NT2/D1 (cell line): ENCODE measurements at regions not wholly inside any gene's neighbourhood (a gene's known extent, or its start where the extent isn't known, plus 50 kb on each side); places are given as distances from the start of the nearest gene placed in this dataset.

Experiments
- SUZ12 ChIP-seq: IDR thresholded peaks from 2 replicates; pipeline ENCODE4 v1.6.1; 2011; ENCODE audit not compliant: insufficient read length, insufficient read depth; ENCODE audit errors: extremely low read depth
- YY1 ChIP-seq: IDR thresholded peaks from 2 replicates; pipeline ENCODE4 v1.6.1; 2011; ENCODE audit not compliant: insufficient read length, insufficient read depth
- ZNF274 ChIP-seq: IDR thresholded peaks from 2 replicates; pipeline ENCODE4 v1.6.1; 2011; ENCODE audit warnings: mild to moderate bottlenecking, low read depth, low read length

DNA sequence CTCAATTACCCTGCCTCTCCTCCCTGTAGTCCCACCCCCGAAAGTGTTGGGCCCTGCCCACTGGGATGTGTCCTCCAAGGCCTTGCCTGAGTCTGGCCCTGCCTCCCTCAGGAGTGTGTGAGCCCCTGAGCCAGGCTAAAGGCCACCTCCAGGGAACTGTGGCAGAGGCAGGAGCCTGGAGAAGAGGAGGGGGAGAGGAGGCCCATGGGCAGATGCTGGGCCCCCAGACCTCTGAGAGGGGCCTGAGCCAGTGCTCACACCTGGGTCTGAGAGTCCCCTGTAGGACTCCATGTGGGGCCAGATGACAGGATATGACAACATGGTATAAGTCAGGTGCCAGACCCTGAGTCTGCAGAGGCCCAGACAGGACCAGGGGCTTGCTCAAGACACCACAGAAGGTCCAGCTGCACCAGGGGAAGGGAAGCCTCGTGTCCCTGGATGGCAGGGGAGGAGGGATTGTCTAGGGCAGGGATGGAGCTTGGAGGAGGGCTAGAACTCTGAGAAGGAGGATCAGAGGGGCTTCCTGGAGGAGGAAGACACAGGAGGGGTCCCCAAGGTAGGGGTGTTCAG lies 217.9 kb downstream of the TBC1D2B start:
- TF ChIP-seq SUZ12 (no peak), YY1 (no peak), ZNF274 (no peak)
